ENCODE measurements at regions not wholly inside any gene's neighbourhood (a gene's known extent, or its start where the extent isn't known, plus 50 kb on each side); places are given as distances from the start of the nearest gene placed in this dataset.

- no peak overlapping the region for H3K4me3 ChIP-seq (ENCODE audit: low read depth, low read length)
- no peak for TF ChIP-seq CTCF (IDR thresholded peaks at IDR 0.05; ENCODE audit: insufficient read depth, low read depth, low read length, missing control alignments)
- DNase-seq (ENCODE audit: low read depth), result no peak
Observed at GRCh38 chr18:22114526-22115321, 54.7 kb upstream of the GATA6 start.

- no peak overlapping the region for H3K4me3 ChIP-seq (ENCODE audit: low read depth, low read length)
- TF ChIP-seq CTCF (IDR thresholded peaks at IDR 0.05; ENCODE audit: insufficient read depth, low read depth, low read length, missing control alignments), result no peak
- no peak for DNase-seq (ENCODE audit: low read depth)
Observed at GRCh38 chr18:22115573-22115972, 53.8 kb upstream of the GATA6 start.

All from GM12865 (cell line).